ENCODE measurements at regions not wholly inside any gene's neighbourhood (a gene's known extent, or its start where the extent isn't known, plus 50 kb on each side); places are given as distances from the start of the nearest gene placed in this dataset.

GRCh38 chr3:106381939-106382335 is 513.1 kb upstream of the CBLB start:
- no peak for DNase-seq
- H3K27ac ChIP-seq: no peak overlapping the region
- TF ChIP-seq, protein P1, sequence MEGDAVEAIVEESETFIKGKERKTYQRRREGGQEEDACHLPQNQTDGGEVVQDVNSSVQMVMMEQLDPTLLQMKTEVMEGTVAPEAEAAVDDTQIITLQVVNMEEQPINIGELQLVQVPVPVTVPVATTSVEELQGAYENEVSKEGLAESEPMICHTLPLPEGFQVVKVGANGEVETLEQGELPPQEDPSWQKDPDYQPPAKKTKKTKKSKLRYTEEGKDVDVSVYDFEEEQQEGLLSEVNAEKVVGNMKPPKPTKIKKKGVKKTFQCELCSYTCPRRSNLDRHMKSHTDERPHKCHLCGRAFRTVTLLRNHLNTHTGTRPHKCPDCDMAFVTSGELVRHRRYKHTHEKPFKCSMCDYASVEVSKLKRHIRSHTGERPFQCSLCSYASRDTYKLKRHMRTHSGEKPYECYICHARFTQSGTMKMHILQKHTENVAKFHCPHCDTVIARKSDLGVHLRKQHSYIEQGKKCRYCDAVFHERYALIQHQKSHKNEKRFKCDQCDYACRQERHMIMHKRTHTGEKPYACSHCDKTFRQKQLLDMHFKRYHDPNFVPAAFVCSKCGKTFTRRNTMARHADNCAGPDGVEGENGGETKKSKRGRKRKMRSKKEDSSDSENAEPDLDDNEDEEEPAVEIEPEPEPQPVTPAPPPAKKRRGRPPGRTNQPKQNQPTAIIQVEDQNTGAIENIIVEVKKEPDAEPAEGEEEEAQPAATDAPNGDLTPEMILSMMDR (IDR thresholded peaks at IDR 0.05): no peak
- H3K36me3 ChIP-seq: no peaks in the 10 kb centered on the region
- H3K4me3 ChIP-seq: no peak overlapping the region
- no peaks in the 10 kb centered on the region for H3K27me3 ChIP-seq (ENCODE audit: low read depth)
- H3K4me1 ChIP-seq: no peaks in the 10 kb centered on the region
- no peak for ATAC-seq
- H3K9me3 ChIP-seq: no peaks in the 10 kb centered on the region
- intact Hi-C loops (cut with DNase I): no loop called here

GRCh38 chr3:106386050-106386449 is 517.2 kb upstream of the CBLB start:
- H3K4me1 ChIP-seq: no peaks in the 10 kb centered on the region

GRCh38 chr3:106392915-106393314 is 524.1 kb upstream of the CBLB start:
- Histone ChIP-seq H3K27ac (no peak overlapping the region), H3K4me3 (no peak overlapping the region), H3K9me3 (no peaks in the 10 kb centered on the region), H3K27me3 (ENCODE audit: low read depth) (no peaks in the 10 kb centered on the region), H3K4me1 (no peaks in the 10 kb centered on the region), H3K36me3 (no peaks in the 10 kb centered on the region)
- intact Hi-C loops (cut with DNase I): no loop called here
- TF ChIP-seq, protein P1 (IDR thresholded peaks at IDR 0.05): no peak
- ATAC-seq (no peak), DNase-seq (no peak)

More at GRCh38 chr3:106386050-106386449, 517.2 kb upstream of the CBLB start:
- no peak for DNase-seq
- no peaks in the 10 kb centered on the region for H3K9me3 ChIP-seq
- H3K27me3 ChIP-seq (ENCODE audit: low read depth): no peaks in the 10 kb centered on the region
- intact Hi-C loops (cut with DNase I): no loop called here
- no peak for ATAC-seq
- H3K27ac ChIP-seq: no peak overlapping the region
- TF ChIP-seq, protein P1 (IDR thresholded peaks at IDR 0.05): no peak
- no peaks in the 10 kb centered on the region for H3K36me3 ChIP-seq
- H3K4me3 ChIP-seq: no peak overlapping the region

- no peaks in the 10 kb centered on the region for H3K9me3 ChIP-seq
- DNase-seq: no peak
- no peak for ATAC-seq
- TF ChIP-seq, protein P1 (IDR thresholded peaks at IDR 0.05): no peak
- H3K4me1 ChIP-seq: no peaks in the 10 kb centered on the region
- intact Hi-C loops (cut with DNase I): no loop called here
- H3K36me3 ChIP-seq: no peaks in the 10 kb centered on the region
- H3K4me3 ChIP-seq: no peak overlapping the region
- no peaks in the 10 kb centered on the region for H3K27me3 ChIP-seq (ENCODE audit: low read depth)
- no peak overlapping the region for H3K27ac ChIP-seq
These were observed 528.2 kb upstream of the CBLB start for GRCh38 chr3:106397006-106397405.

DNA sequence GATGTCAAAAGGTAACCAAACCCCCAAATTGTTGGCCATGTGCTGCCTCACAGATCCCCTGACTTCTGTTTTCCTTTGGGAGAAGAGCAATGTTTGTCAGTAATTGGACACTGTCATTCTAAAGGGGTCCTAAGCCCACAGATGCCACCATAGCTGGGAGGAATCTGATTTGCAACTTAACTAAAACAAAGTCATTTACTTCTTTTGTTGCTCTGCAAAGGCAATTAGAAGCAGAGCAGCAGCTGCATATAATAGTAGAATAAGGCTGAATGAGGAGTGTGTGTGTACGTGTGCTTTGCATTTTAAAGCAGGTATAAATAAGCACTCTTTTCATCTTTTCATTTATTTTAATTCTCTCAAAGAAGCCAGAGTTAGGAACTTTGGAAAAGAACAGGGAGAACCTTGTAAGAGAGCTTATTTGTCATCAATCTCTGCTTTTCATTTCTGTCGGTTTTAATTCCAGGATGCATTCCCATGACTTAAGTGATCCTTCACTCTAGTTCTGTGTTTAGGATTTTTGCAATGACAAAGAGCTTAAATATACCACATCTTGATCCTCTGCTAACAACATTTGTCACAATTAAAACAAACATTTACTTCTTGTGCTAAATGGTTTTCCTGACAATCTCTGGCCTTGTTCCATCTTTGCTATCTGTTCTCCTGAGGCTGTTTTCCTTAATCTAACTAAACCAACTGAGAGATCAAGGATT is 530.2 kb upstream of the CBLB start:
- intact Hi-C loops (cut with DNase I): no loop called here
- no peak for ATAC-seq
- H3K36me3 ChIP-seq: no peaks in the 10 kb centered on the region
- no peak overlapping the region for H3K27ac ChIP-seq
- TF ChIP-seq, protein P1 (IDR thresholded peaks at IDR 0.05): no peak
- no peaks in the 10 kb centered on the region for H3K9me3 ChIP-seq
- no peak for DNase-seq
- no peaks in the 10 kb centered on the region for H3K27me3 ChIP-seq (ENCODE audit: low read depth)
- H3K4me3 ChIP-seq: no peak overlapping the region
- H3K4me1 ChIP-seq: no peaks in the 10 kb centered on the region

All from lower lobe of right lung (tissue), 2 donors.